Iris pigment epithelial cell (primary cell): ENCODE measurements at regions not wholly inside any gene's neighbourhood (a gene's known extent, or its start where the extent isn't known, plus 50 kb on each side); places are given as distances from the start of the nearest gene placed in this dataset.
"Not testable (repeated sequence)": the region's sequence is repeated elsewhere in the genome, so short reads cannot be mapped to it uniquely, and the experiment has no call there.

Experiments
- DNase-seq: peaks from one replicate; pipeline ENCODE4 v3.0.0-alpha.2; 2011; ENCODE audit warnings: low read depth

GRCh38 chr12:105423237-105423636 is 92.7 kb downstream of the C12orf75 start:
- DNase-seq: no peak

- DNase-seq: no peak
These were observed 93.4 kb downstream of the C12orf75 start for GRCh38 chr12:105423921-105424320.

- DNase-seq: no peak
These were observed 95.0 kb downstream of the C12orf75 start for GRCh38 chr12:105425254-105426174.

- DNase-seq: no peak
These were observed 96.3 kb downstream of the C12orf75 start for GRCh38 chr12:105426766-105427165.

GRCh38 chr12:105427883-105428282 is 97.4 kb downstream of the C12orf75 start:
- DNase-seq: peak; percentile 55

GRCh38 chr12:105428793-105429395 is 98.4 kb downstream of the C12orf75 start:
- no peak for DNase-seq

GRCh38 chr12:105429511-105429910 is 99.0 kb downstream of the C12orf75 start:
- DNase-seq: no peak

- no peak for DNase-seq
These were observed 101.1 kb downstream of the C12orf75 start for GRCh38 chr12:105431537-105432100.

- DNase-seq: peak; percentile 67
These were observed 103.3 kb downstream of the C12orf75 start for GRCh38 chr12:105433804-105434203.

- DNase-seq: no peak
These were observed 106.1 kb downstream of the C12orf75 start for GRCh38 chr12:105436636-105437035.

- DNase-seq: no peak
These were observed 109.7 kb downstream of the C12orf75 start for GRCh38 chr12:105440037-105440664.

GRCh38 chr12:105443802-105444652 is 113.5 kb downstream of the C12orf75 start:
- peak; percentile 60 for DNase-seq

GRCh38 chr12:105444653-105445102 is 114.2 kb downstream of the C12orf75 start:
- DNase-seq: peak; percentile 32

- DNase-seq: no peak
These were observed 114.8 kb downstream of the C12orf75 start for GRCh38 chr12:105445249-105445648.

- DNase-seq: peak; percentile 68
These were observed 115.2 kb downstream of the C12orf75 start for GRCh38 chr12:105445649-105446048.

GRCh38 chr12:105446460-105446859 is 116.0 kb downstream of the C12orf75 start:
- DNase-seq: not testable (repeated sequence)

GRCh38 chr12:105449431-105449830 is 118.9 kb downstream of the C12orf75 start:
- DNase-seq: no peak

- DNase-seq: peak; percentile 76
These were observed 120.7 kb downstream of the C12orf75 start for GRCh38 chr12:105451211-105451610.

GRCh38 chr12:105451798-105452197 is 121.3 kb downstream of the C12orf75 start:
- DNase-seq: no peak

- no peak for DNase-seq
These were observed 122.8 kb downstream of the C12orf75 start for GRCh38 chr12:105453316-105453715.

GRCh38 chr12:105454688-105455087 is 124.2 kb downstream of the C12orf75 start:
- no peak for DNase-seq
